ENCODE measurements at regions not wholly inside any gene's neighbourhood (a gene's known extent, or its start where the extent isn't known, plus 50 kb on each side); places are given as distances from the start of the nearest gene placed in this dataset.

DNA sequence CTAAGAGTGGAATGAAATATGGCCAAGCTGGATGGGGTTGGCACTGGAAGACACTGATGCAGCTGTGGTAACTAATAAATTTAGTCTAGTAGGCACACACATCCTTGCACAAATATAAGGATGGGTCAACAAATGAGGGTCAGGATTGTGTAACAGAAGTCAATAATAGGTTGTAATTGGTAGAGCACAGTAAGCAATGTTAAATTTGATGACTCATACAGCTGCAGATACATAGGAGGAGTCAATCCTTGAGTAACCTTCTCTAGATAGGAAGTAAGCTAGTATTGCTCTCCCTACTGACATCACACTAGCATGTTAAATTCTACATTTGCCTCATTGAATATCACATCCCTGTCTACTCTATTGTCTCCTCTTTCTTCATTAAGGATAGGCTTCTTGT, 332.1 kb downstream of the PTPRC start:
- TF ChIP-seq, protein P1, sequence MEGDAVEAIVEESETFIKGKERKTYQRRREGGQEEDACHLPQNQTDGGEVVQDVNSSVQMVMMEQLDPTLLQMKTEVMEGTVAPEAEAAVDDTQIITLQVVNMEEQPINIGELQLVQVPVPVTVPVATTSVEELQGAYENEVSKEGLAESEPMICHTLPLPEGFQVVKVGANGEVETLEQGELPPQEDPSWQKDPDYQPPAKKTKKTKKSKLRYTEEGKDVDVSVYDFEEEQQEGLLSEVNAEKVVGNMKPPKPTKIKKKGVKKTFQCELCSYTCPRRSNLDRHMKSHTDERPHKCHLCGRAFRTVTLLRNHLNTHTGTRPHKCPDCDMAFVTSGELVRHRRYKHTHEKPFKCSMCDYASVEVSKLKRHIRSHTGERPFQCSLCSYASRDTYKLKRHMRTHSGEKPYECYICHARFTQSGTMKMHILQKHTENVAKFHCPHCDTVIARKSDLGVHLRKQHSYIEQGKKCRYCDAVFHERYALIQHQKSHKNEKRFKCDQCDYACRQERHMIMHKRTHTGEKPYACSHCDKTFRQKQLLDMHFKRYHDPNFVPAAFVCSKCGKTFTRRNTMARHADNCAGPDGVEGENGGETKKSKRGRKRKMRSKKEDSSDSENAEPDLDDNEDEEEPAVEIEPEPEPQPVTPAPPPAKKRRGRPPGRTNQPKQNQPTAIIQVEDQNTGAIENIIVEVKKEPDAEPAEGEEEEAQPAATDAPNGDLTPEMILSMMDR (IDR thresholded peaks at IDR 0.05) = no peak
- Mint-ChIP-seq H3K4me1 (ENCODE audit: unreplicated experiment) (peaks cover 2% of the 10 kb centered on the region), H3K9me3 (ENCODE audit: unreplicated experiment) (peaks cover 3% of the 10 kb centered on the region), H3K27ac (ENCODE audit: unreplicated experiment) (no peak overlapping the region), H3K27me3 (ENCODE audit: unreplicated experiment) (no peaks in the 10 kb centered on the region), H3K4me3 (ENCODE audit: unreplicated experiment) (no peak overlapping the region), H3K36me3 (ENCODE audit: unreplicated experiment) (no peaks in the 10 kb centered on the region)
- no peak for DNase-seq (ENCODE audit: extremely low spot score, unreplicated experiment)

DNA sequence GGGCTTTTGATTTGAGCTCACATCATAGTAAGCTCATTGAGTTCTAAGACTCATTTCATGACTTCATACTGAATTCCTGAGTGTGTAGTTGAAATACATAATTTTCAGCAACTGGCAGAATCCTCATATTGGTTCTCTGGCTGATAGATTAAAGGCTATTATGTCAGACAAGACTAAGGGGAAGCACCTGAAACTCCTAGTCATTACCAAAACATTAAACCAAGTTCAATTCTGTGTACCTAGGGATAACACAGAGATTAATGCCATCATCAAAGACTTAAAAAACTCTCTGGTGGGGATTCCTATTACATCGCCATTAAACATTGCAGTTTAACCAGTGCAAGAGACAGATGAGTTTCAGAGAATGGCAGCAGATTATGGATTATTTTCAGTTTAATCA, 339.1 kb downstream of the PTPRC start:
- Mint-ChIP-seq H3K9me3 (ENCODE audit: unreplicated experiment) (no peaks in the 10 kb centered on the region), H3K4me1 (ENCODE audit: unreplicated experiment) (no peaks in the 10 kb centered on the region), H3K27me3 (ENCODE audit: unreplicated experiment) (no peaks in the 10 kb centered on the region), H3K27ac (ENCODE audit: unreplicated experiment) (no peak overlapping the region), H3K36me3 (ENCODE audit: unreplicated experiment) (no peaks in the 10 kb centered on the region), H3K4me3 (ENCODE audit: unreplicated experiment) (no peak overlapping the region)
- DNase-seq (ENCODE audit: extremely low spot score, unreplicated experiment) = no peak
- TF ChIP-seq, protein P1 (IDR thresholded peaks at IDR 0.05) = no peak

DNA sequence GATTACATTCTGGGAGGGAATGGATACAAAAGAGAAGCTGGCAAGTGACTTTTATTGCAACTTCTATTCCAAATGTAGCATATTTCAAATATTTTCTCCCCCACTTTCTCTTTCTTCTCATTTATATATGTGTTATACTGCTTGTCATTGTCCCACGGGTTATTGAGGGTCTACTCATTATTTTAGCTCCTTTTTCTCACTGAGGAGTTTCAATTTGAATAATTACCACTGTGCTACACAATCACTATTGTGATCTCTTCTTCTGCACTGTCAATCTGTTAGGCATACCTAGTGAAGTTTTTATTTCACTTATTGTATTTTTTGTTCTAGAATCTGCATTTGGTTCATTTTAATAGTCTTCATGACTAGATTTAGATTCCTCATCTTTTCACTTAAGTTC, 339.7 kb downstream of the PTPRC start:
- H3K36me3 Mint-ChIP-seq (ENCODE audit: unreplicated experiment) = no peaks in the 10 kb centered on the region
- no peaks in the 10 kb centered on the region for H3K9me3 Mint-ChIP-seq (ENCODE audit: unreplicated experiment)
- no peak for DNase-seq (ENCODE audit: extremely low spot score, unreplicated experiment)
- TF ChIP-seq, protein P1 (IDR thresholded peaks at IDR 0.05) = no peak
- no peaks in the 10 kb centered on the region for H3K4me1 Mint-ChIP-seq (ENCODE audit: unreplicated experiment)
- H3K27ac Mint-ChIP-seq (ENCODE audit: unreplicated experiment) = no peak overlapping the region
- H3K27me3 Mint-ChIP-seq (ENCODE audit: unreplicated experiment) = no peaks in the 10 kb centered on the region
- H3K4me3 Mint-ChIP-seq (ENCODE audit: unreplicated experiment) = no peak overlapping the region

DNA sequence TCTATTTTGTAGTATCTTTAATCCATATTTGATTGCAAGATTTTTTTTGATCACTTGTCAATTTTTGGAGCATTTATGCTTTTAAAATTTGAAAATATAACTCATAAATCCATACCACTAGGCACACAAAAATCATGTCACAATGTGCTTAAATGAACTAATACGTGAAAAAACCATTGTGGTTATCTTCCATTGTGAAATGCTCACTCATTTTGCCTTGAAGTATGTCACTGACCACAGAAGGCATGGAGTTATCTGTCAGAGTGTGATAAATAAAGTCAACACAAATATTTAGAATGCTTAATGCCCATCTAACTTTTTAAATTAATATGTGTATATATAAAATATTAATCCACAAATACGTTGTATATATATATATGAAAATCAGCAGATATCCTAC, 347.2 kb downstream of the PTPRC start:
- Mint-ChIP-seq H3K4me3 (ENCODE audit: unreplicated experiment) (no peak overlapping the region), H3K4me1 (ENCODE audit: unreplicated experiment) (no peaks in the 10 kb centered on the region), H3K27ac (ENCODE audit: unreplicated experiment) (no peak overlapping the region), H3K36me3 (ENCODE audit: unreplicated experiment) (no peaks in the 10 kb centered on the region), H3K27me3 (ENCODE audit: unreplicated experiment) (no peaks in the 10 kb centered on the region), H3K9me3 (ENCODE audit: unreplicated experiment) (no peaks in the 10 kb centered on the region)
- no peak for DNase-seq (ENCODE audit: extremely low spot score, unreplicated experiment)
- TF ChIP-seq, protein P1 (IDR thresholded peaks at IDR 0.05) = no peak

DNA sequence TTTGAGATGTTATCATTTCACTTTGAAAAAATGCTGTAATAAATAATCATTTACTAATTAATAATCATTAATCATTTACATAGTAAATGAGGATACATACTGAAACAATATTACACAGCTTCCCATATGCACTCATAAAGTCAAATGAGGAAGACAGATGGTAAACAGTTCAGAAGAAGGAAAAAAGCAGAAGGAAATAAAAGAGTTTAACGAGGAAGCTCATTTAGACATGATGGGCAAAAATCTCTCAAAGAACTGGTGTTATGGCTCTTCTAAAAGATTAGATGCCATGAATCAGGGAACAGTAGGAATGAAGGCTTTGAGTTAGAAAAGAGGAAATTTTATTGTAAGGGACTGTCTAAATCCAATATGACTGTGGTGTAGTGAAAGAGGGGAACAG, 347.6 kb downstream of the PTPRC start:
- TF ChIP-seq, protein P1 (IDR thresholded peaks at IDR 0.05) = no peak
- Mint-ChIP-seq H3K4me3 (ENCODE audit: unreplicated experiment) (no peak overlapping the region), H3K9me3 (ENCODE audit: unreplicated experiment) (no peaks in the 10 kb centered on the region), H3K4me1 (ENCODE audit: unreplicated experiment) (no peaks in the 10 kb centered on the region), H3K36me3 (ENCODE audit: unreplicated experiment) (no peaks in the 10 kb centered on the region), H3K27ac (ENCODE audit: unreplicated experiment) (no peak overlapping the region), H3K27me3 (ENCODE audit: unreplicated experiment) (no peaks in the 10 kb centered on the region)
- DNase-seq (ENCODE audit: extremely low spot score, unreplicated experiment) = no peak
